ENCODE measurements at regions not wholly inside any gene's neighbourhood (a gene's known extent, or its start where the extent isn't known, plus 50 kb on each side); places are given as distances from the start of the nearest gene placed in this dataset.

- no peak overlapping the region for H3K4me3 ChIP-seq (replicated peaks in 1 of 3; ENCODE audit: low read depth in 2 of 3, low read length in 3 of 3)
- TF ChIP-seq, protein P1, sequence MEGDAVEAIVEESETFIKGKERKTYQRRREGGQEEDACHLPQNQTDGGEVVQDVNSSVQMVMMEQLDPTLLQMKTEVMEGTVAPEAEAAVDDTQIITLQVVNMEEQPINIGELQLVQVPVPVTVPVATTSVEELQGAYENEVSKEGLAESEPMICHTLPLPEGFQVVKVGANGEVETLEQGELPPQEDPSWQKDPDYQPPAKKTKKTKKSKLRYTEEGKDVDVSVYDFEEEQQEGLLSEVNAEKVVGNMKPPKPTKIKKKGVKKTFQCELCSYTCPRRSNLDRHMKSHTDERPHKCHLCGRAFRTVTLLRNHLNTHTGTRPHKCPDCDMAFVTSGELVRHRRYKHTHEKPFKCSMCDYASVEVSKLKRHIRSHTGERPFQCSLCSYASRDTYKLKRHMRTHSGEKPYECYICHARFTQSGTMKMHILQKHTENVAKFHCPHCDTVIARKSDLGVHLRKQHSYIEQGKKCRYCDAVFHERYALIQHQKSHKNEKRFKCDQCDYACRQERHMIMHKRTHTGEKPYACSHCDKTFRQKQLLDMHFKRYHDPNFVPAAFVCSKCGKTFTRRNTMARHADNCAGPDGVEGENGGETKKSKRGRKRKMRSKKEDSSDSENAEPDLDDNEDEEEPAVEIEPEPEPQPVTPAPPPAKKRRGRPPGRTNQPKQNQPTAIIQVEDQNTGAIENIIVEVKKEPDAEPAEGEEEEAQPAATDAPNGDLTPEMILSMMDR (IDR thresholded peaks at IDR 0.05): no peak
These were observed 1282.3 kb upstream of the TENM3 start for GRCh38 chr4:180960743-180961401.

DNA sequence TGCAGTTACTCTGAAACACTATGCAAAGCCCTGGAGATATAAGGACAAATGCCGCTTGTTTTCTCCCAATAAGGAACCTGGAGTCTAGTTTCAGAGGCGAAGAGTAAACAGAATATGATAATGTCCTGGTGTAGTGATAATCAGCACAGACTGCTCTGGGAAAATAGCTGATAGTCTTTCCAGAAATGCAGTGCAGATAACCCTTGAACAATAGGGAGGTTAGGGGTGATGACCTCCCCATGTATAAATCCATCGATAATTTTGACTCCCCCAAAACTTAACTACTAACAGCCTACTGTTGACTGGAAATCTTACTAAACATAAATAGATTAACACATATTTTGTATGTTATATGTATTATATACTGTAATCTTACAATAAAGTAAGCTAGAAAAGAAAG lies 1280.9 kb upstream of the TENM3 start:
- TF ChIP-seq, protein P1 (IDR thresholded peaks at IDR 0.05): no peak
- no peak for DNase-seq
- Histone ChIP-seq H3K4me2 (replicated peaks; ENCODE audit: extremely low read depth, low read length, poor library complexity, severe bottlenecking) (no peak overlapping the region), H3K9me3 (replicated peaks in 1 of 2; ENCODE audit: control insufficient read depth in 1 of 2, insufficient read depth in 1 of 2, low read length in 2 of 2) (no peaks in the 10 kb centered on the region), H3K27ac (ENCODE audit: low read depth in 1 of 2, low read length in 2 of 2) (no peak overlapping the region), H3K36me3 (replicated peaks in 1 of 2; ENCODE audit: control insufficient read depth in 1 of 2, insufficient read depth in 2 of 2, low read length in 2 of 2) (no peaks in the 10 kb centered on the region), H2AFZ (ENCODE audit: insufficient read depth, low read depth, low read length, poor library complexity, severe bottlenecking) (no peak overlapping the region), H3K27me3 (ENCODE audit: control insufficient read depth in 2 of 2, insufficient read depth in 2 of 2, low read length in 2 of 2) (no peaks in the 10 kb centered on the region), H3K4me3 (replicated peaks in 1 of 3; ENCODE audit: low read depth in 2 of 3, low read length in 3 of 3) (no peak overlapping the region), H3K9ac (ENCODE audit: insufficient read depth, low read length, poor library complexity, severe bottlenecking) (no peak overlapping the region), H3K4me1 (ENCODE audit: control insufficient read depth in 1 of 2, insufficient read depth in 2 of 2, low read length in 2 of 2) (no peaks in the 10 kb centered on the region), H3K79me2 (ENCODE audit: insufficient read depth, low read length) (no peaks in the 10 kb centered on the region), H4K20me1 (ENCODE audit: insufficient read depth, low read length) (no peaks in the 10 kb centered on the region)
- Mint-ChIP-seq H3K4me1 (no peaks in the 10 kb centered on the region), H3K4me3 (no peak overlapping the region), H3K27ac (no peak overlapping the region), H3K36me3 (no peaks in the 10 kb centered on the region), H3K27me3 (ENCODE audit: low read depth in 3 of 3) (no peaks in the 10 kb centered on the region), H3K9me3 (peaks cover 0 to 2% (median 0%) of the 10 kb centered on the region in 7 donors)
- intact Hi-C loops (cut with micrococcal nuclease): no loop called here
- WGBS (ENCODE audit: insufficient coverage): 83% methylated on average over 1 of the region's 3 CpGs

More at GRCh38 chr4:180960743-180961401, 1282.3 kb upstream of the TENM3 start:
- Histone ChIP-seq H3K79me2 (ENCODE audit: insufficient read depth, low read length) (no peaks in the 10 kb centered on the region), H3K27ac (ENCODE audit: low read depth in 1 of 2, low read length in 2 of 2) (no peak overlapping the region), H3K36me3 (replicated peaks in 1 of 2; ENCODE audit: control insufficient read depth in 1 of 2, insufficient read depth in 2 of 2, low read length in 2 of 2) (no peaks in the 10 kb centered on the region), H2AFZ (ENCODE audit: insufficient read depth, low read depth, low read length, poor library complexity, severe bottlenecking) (no peak overlapping the region), H3K9ac (ENCODE audit: insufficient read depth, low read length, poor library complexity, severe bottlenecking) (no peak overlapping the region), H3K9me3 (replicated peaks in 1 of 2; ENCODE audit: control insufficient read depth in 1 of 2, insufficient read depth in 1 of 2, low read length in 2 of 2) (no peaks in the 10 kb centered on the region), H3K4me1 (ENCODE audit: control insufficient read depth in 1 of 2, insufficient read depth in 2 of 2, low read length in 2 of 2) (no peaks in the 10 kb centered on the region), H3K4me2 (replicated peaks; ENCODE audit: extremely low read depth, low read length, poor library complexity, severe bottlenecking) (no peak overlapping the region), H4K20me1 (ENCODE audit: insufficient read depth, low read length) (no peaks in the 10 kb centered on the region), H3K27me3 (ENCODE audit: control insufficient read depth in 2 of 2, insufficient read depth in 2 of 2, low read length in 2 of 2) (no peaks in the 10 kb centered on the region)
- intact Hi-C loops (cut with micrococcal nuclease): no loop called here
- 95% methylated on average over 3 of the region's 4 CpGs for WGBS (ENCODE audit: insufficient coverage)
- Mint-ChIP-seq H3K27ac (no peak overlapping the region), H3K9me3 (peaks cover 0 to 2% (median 0%) of the 10 kb centered on the region in 7 donors), H3K4me3 (no peak overlapping the region), H3K4me1 (no peaks in the 10 kb centered on the region), H3K36me3 (no peaks in the 10 kb centered on the region), H3K27me3 (ENCODE audit: low read depth in 3 of 3) (no peaks in the 10 kb centered on the region)
- no peak for DNase-seq

All from CD14-positive monocyte (primary cell).